HEK293T (cell line): ENCODE measurements at regions not wholly inside any gene's neighbourhood (a gene's known extent, or its start where the extent isn't known, plus 50 kb on each side); places are given as distances from the start of the nearest gene placed in this dataset.
"Not testable (repeated sequence)": the region's sequence is repeated elsewhere in the genome, so short reads cannot be mapped to it uniquely, and the experiment has no call there.

Source experiments
- CTCF ChIA-PET: fragments of 350-600 bp; formaldehyde crosslinking; extraction: SDS; loops from one replicate; lab custom pipeline; 2021; ENCODE audit warnings: antibody characterized with exemption, inconsistent platforms; lab: Yijun Ruan, JAX
- POLR2A ChIA-PET: fragments of 350-600 bp; formaldehyde crosslinking; extraction: SDS; loops from one replicate; lab custom pipeline; 2020; ENCODE audit warnings: antibody characterized with exemption, inconsistent platforms; lab: Yijun Ruan, JAX
- DNase-seq: peaks from one replicate; pipeline ENCODE4 v3.0.0; 2012; ENCODE audit warnings: mixed read lengths; ENCODE audit errors: extremely low spot score

- CTCF ChIA-PET, POLR2A ChIA-PET, DNase-seq: not testable (repeated sequence)
Observed at GRCh38 chr18:14460364-14460763, 83.0 kb downstream of the POTEC start.

GRCh38 chr18:14459826-14460225 is 83.6 kb downstream of the POTEC start:
- DNase-seq, CTCF ChIA-PET, POLR2A ChIA-PET: not testable (repeated sequence)

GRCh38 chr18:14458009-14458945 is 85.1 kb downstream of the POTEC start:
- CTCF ChIA-PET, DNase-seq: not testable (repeated sequence)

GRCh38 chr18:14450637-14451009 is 92.8 kb downstream of the POTEC start:
- CTCF ChIA-PET, DNase-seq, POLR2A ChIA-PET: not testable (repeated sequence)

More at GRCh38 chr18:14458009-14458945, 85.1 kb downstream of the POTEC start:
- POLR2A ChIA-PET = not testable (repeated sequence)

GRCh38 chr18:14449995-14450636 is 93.3 kb downstream of the POTEC start:
- CTCF ChIA-PET, POLR2A ChIA-PET, DNase-seq: not testable (repeated sequence)

- POLR2A ChIA-PET, DNase-seq, CTCF ChIA-PET: not testable (repeated sequence)
Observed at GRCh38 chr18:14449062-14449461, 94.3 kb downstream of the POTEC start.

- CTCF ChIA-PET = not testable (repeated sequence)
Observed at GRCh38 chr18:14447715-14448114, 95.7 kb downstream of the POTEC start.

GRCh38 chr18:14435460-14435859 is 107.9 kb downstream of the POTEC start:
- CTCF ChIA-PET, DNase-seq, POLR2A ChIA-PET: not testable (repeated sequence)

More at GRCh38 chr18:14447715-14448114, 95.7 kb downstream of the POTEC start:
- DNase-seq, POLR2A ChIA-PET: not testable (repeated sequence)

GRCh38 chr18:14432371-14432770 is 111.0 kb downstream of the POTEC start:
- POLR2A ChIA-PET = not testable (repeated sequence)

GRCh38 chr18:14431031-14431521 is 112.3 kb downstream of the POTEC start:
- DNase-seq, CTCF ChIA-PET, POLR2A ChIA-PET: not testable (repeated sequence)

More at GRCh38 chr18:14432371-14432770, 111.0 kb downstream of the POTEC start:
- CTCF ChIA-PET, DNase-seq: not testable (repeated sequence)

- CTCF ChIA-PET, POLR2A ChIA-PET, DNase-seq: not testable (repeated sequence)
Observed at GRCh38 chr18:14415806-14416205, 127.6 kb downstream of the POTEC start.

GRCh38 chr18:14415399-14415798 is 128.0 kb downstream of the POTEC start:
- POLR2A ChIA-PET, DNase-seq, CTCF ChIA-PET: not testable (repeated sequence)

- POLR2A ChIA-PET, CTCF ChIA-PET, DNase-seq: not testable (repeated sequence)
Observed at GRCh38 chr18:14395533-14395932, 147.9 kb downstream of the POTEC start.

- CTCF ChIA-PET, POLR2A ChIA-PET, DNase-seq: not testable (repeated sequence)
Observed at GRCh38 chr18:14393563-14394103, 149.8 kb downstream of the POTEC start.

- DNase-seq, POLR2A ChIA-PET, CTCF ChIA-PET: not testable (repeated sequence)
Observed at GRCh38 chr18:14392604-14393003, 150.8 kb downstream of the POTEC start.

- POLR2A ChIA-PET, CTCF ChIA-PET, DNase-seq: not testable (repeated sequence)
Observed at GRCh38 chr18:14384961-14385360, 158.4 kb downstream of the POTEC start.

- CTCF ChIA-PET, DNase-seq, POLR2A ChIA-PET: not testable (repeated sequence)
Observed at GRCh38 chr18:14382666-14383065, 160.7 kb downstream of the POTEC start.

- CTCF ChIA-PET, POLR2A ChIA-PET, DNase-seq: not testable (repeated sequence)
Observed at GRCh38 chr18:14379489-14379888, 163.9 kb downstream of the POTEC start.
